Activated CD8-positive, alpha-beta T cell treated with anti-CD3 and anti-CD28 coated beads for 36 hours (primary cell): ENCODE measurements at regions not wholly inside any gene's neighbourhood (a gene's known extent, or its start where the extent isn't known, plus 50 kb on each side); places are given as distances from the start of the nearest gene placed in this dataset.

Experiments used
- ATAC-seq: fragments of 200-7000 bp; cut with Tn5 transposase; one replicate; pipeline ENCODE4 v1.10.0; 2021; ENCODE audit warnings: mild to moderate bottlenecking, moderate library complexity
- CTCF ChIA-PET: fragments of 350-600 bp; sonication (Branson Sonifier 250); formaldehyde crosslinking; loops from one replicate; lab custom pipeline; 2021; ENCODE audit warnings: antibody characterized with exemption; lab: Charles Lee
- POLR2A ChIA-PET: fragments of 350-600 bp; sonication (Branson Sonifier 250); formaldehyde crosslinking; loops from one replicate; lab custom pipeline; 2021; ENCODE audit warnings: antibody characterized with exemption; lab: Charles Lee
- DNase-seq: peaks from one replicate; pipeline ENCODE4 v3.0.0-alpha.2; 2020
- H3K27ac Mint-ChIP-seq: one replicate; pipeline ENCODE4 v1.8.0; 2021; ENCODE audit warnings: mild to moderate bottlenecking, mixed read lengths
- H3K27me3 Mint-ChIP-seq: one replicate; pipeline ENCODE4 v1.8.0; 2021; ENCODE audit warnings: mixed read lengths
- H3K36me3 Mint-ChIP-seq: one replicate; pipeline ENCODE4 v1.8.0; 2021; ENCODE audit warnings: low read depth, mixed read lengths
- H3K4me1 Mint-ChIP-seq: one replicate; pipeline ENCODE4 v1.8.0; 2021; ENCODE audit warnings: low read depth, mixed read lengths
- H3K4me3 Mint-ChIP-seq: one replicate; pipeline ENCODE4 v1.8.0; 2021; ENCODE audit warnings: mild to moderate bottlenecking, moderate library complexity, mixed read lengths
- H3K9me3 Mint-ChIP-seq: one replicate; pipeline ENCODE4 v1.8.0; 2021; ENCODE audit warnings: mixed read lengths
- intact Hi-C: fragments of 100-400 bp; cut with micrococcal nuclease; formaldehyde crosslinking; loops from one replicate; pipeline ENCODE4 v1.10.0; 2022
- TF ChIP-seq, protein P1 (sequence below): fragments of 200-600 bp; IDR thresholded peaks from one replicate; pipeline ENCODE4 v1.8.0; 2022; ENCODE audit warnings: antibody characterized with exemption, mild to moderate bottlenecking

- TF ChIP-seq, protein P1, sequence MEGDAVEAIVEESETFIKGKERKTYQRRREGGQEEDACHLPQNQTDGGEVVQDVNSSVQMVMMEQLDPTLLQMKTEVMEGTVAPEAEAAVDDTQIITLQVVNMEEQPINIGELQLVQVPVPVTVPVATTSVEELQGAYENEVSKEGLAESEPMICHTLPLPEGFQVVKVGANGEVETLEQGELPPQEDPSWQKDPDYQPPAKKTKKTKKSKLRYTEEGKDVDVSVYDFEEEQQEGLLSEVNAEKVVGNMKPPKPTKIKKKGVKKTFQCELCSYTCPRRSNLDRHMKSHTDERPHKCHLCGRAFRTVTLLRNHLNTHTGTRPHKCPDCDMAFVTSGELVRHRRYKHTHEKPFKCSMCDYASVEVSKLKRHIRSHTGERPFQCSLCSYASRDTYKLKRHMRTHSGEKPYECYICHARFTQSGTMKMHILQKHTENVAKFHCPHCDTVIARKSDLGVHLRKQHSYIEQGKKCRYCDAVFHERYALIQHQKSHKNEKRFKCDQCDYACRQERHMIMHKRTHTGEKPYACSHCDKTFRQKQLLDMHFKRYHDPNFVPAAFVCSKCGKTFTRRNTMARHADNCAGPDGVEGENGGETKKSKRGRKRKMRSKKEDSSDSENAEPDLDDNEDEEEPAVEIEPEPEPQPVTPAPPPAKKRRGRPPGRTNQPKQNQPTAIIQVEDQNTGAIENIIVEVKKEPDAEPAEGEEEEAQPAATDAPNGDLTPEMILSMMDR, result no peak
- Mint-ChIP-seq H3K36me3 (no peaks in the 10 kb centered on the region), H3K9me3 (no peaks in the 10 kb centered on the region), H3K27ac (no peak overlapping the region), H3K4me3 (no peak overlapping the region), H3K4me1 (peaks cover 20% of the 10 kb centered on the region), H3K27me3 (no peaks in the 10 kb centered on the region)
- ChIA-PET CTCF (interaction anchor here (1.3 kb wide), 1 partner anchor 38 kb away, joined by 4 read pairs; no protein-coding TSS in a partner anchor), POLR2A (no interaction called here)
- ATAC-seq (no peak), DNase-seq (no peak)
- intact Hi-C loops, result no loop called here
These were observed 67.6 kb downstream of the CLDN34 start for GRCh38 chrX:10034740-10035260.

GRCh38 chrX:10038585-10038984, 71.4 kb downstream of the CLDN34 start:
- ChIA-PET CTCF (no interaction called here), POLR2A (no interaction called here)
- H3K27me3 Mint-ChIP-seq, result no peaks in the 10 kb centered on the region
- peaks cover 22% of the 10 kb centered on the region for H3K4me1 Mint-ChIP-seq
- DNase-seq (no peak), ATAC-seq (no peak)
- H3K36me3 Mint-ChIP-seq, result no peaks in the 10 kb centered on the region
- TF ChIP-seq, protein P1, result no peak
- H3K27ac Mint-ChIP-seq, result no peak overlapping the region
- no peak overlapping the region for H3K4me3 Mint-ChIP-seq
- intact Hi-C loops, result no loop called here
- no peaks in the 10 kb centered on the region for H3K9me3 Mint-ChIP-seq

DNA sequence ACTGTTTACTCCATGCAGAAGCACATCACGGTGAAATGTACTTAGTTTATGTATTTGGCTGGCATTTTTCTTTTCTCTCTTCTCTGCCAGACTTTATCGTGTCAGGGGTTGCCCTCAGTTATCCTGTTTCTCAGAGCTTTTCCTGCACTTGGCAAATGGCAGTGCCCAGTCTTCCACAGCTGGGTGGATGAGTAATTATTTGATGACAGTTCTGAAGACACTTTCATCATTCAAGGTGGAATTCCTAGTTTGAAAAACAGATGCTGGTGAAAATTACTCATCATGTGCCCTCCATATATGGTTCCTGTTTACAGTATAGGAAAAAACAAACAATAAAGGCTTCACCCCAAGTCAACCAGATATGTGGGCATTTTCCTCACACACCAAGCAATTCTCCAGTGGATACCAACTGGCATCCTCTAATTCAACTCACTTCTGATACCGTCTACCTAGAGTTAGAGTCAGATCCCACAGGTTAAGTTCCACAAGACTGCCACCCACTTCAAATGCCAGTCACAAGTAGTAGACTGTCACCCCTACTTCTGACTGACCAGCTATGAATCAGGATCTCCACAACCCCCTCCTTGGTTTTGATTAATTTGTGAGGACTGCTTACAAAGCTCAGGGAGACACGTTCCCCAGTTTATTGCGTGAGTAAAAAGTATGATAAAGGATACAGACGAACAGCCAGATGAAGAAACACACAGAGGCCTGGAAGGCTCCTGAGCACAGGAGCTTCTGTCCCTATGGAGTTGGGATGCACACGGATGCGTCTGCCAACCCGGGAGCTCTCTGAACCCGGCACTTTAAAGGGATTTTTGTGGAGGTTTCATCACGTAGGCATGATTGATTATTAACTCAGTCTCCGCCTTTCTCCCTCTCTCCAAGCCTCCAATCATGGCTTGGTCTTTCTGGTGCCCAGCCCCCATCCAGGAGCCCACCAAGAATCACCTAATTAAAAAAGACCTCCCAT, 72.9 kb downstream of the CLDN34 start:
- Mint-ChIP-seq H3K36me3 (no peaks in the 10 kb centered on the region), H3K4me3 (no peak overlapping the region), H3K27ac (no peak overlapping the region), H3K9me3 (no peaks in the 10 kb centered on the region), H3K4me1 (peaks cover 12% of the 10 kb centered on the region), H3K27me3 (no peaks in the 10 kb centered on the region)
- DNase-seq, result no peak
- intact Hi-C loops, result no loop called here
- ChIA-PET CTCF (interaction anchor here (1.9 kb wide), 1 partner anchor 79 kb away, joined by 4 read pairs; no protein-coding TSS in a partner anchor), POLR2A (no interaction called here)
- TF ChIP-seq, protein P1, result no peak
- ATAC-seq, result no peak

- no peak for DNase-seq
- intact Hi-C loops, result no loop called here
- Mint-ChIP-seq H3K36me3 (no peaks in the 10 kb centered on the region), H3K4me1 (peaks cover 11% of the 10 kb centered on the region), H3K9me3 (no peaks in the 10 kb centered on the region), H3K4me3 (no peak overlapping the region), H3K27me3 (no peaks in the 10 kb centered on the region), H3K27ac (no peak overlapping the region)
- POLR2A ChIA-PET, result no interaction called here
- TF ChIP-seq, protein P1, result no peak
- CTCF ChIA-PET, result interaction anchor here (1.9 kb wide), 1 partner anchor 78 kb away, joined by 4 read pairs; no protein-coding TSS in a partner anchor
- ATAC-seq, result no peak
These were observed 73.8 kb downstream of the CLDN34 start for GRCh38 chrX:10040961-10041360.

DNA sequence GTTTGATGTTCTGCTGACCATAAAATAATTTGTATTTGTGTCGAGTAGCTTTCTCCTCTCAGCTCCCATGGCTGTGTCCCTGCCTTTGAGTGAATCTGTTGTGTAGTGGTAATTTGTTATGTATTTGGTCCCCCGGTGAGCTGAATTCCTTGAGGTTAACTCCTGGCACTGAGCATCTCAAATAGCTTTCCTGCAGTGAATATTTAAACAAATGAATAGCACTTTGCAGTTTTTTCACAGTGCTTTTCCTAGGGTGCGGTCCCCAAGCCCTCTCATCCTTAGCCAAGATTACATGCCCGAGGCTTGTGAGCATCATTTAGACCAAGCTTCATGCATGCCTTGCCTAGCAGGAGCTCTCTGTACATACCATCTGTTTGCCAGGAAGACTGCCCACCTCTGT, 74.2 kb downstream of the CLDN34 start:
- Mint-ChIP-seq H3K9me3 (no peaks in the 10 kb centered on the region), H3K36me3 (no peaks in the 10 kb centered on the region), H3K27me3 (no peaks in the 10 kb centered on the region), H3K27ac (no peak overlapping the region), H3K4me1 (peaks cover 11% of the 10 kb centered on the region), H3K4me3 (no peak overlapping the region)
- TF ChIP-seq, protein P1, result no peak
- intact Hi-C loops, result no loop called here
- no peak for DNase-seq
- ChIA-PET POLR2A (interaction anchor here (0.7 kb wide), 1 partner anchor 53 kb away, joined by 3 read pairs; no protein-coding TSS in a partner anchor), CTCF (interaction anchor here (1.9 kb wide), 1 partner anchor 78 kb away, joined by 4 read pairs; no protein-coding TSS in a partner anchor)
- no peak for ATAC-seq
